Right atrium auricular region (tissue), 2 donors: ENCODE measurements at regions not wholly inside any gene's neighbourhood (a gene's known extent, or its start where the extent isn't known, plus 50 kb on each side); places are given as distances from the start of the nearest gene placed in this dataset.

Experiments
- DNase-seq: peaks from one replicate; pipeline ENCODE4 v3.0.0-alpha.2; 2019; ENCODE audit warnings: low spot score
- H3K27ac ChIP-seq, 2 donors: fragments of 200-600 bp; sonication (generic); 1 replicate in 1 of 2; 2 replicates in 1 of 2; pipeline ENCODE4 v1.5.1; 2016 to 2019
- H3K27me3 ChIP-seq, 2 donors: fragments of 200-600 bp; sonication (generic); one replicate each; pipeline versions ENCODE4 v1.5.1 to v1.6.0; 2017 to 2019
- H3K36me3 ChIP-seq: fragments of 200-600 bp; sonication (generic); one replicate; pipeline ENCODE4 v1.5.1; 2016
- H3K4me1 ChIP-seq, 2 donors: fragments of 200-600 bp; sonication (generic); one replicate each; pipeline versions ENCODE4 v1.5.1 to v1.6.0; 2017 to 2019
- H3K4me3 ChIP-seq, 2 donors: fragments of 200-600 bp; sonication (generic); 1 replicate in 1 of 2; 2 replicates in 1 of 2; pipeline ENCODE4 v1.5.1; 2017 to 2019; ENCODE audit warnings: mild to moderate bottlenecking in 1 of 2, moderate library complexity in 1 of 2
- H3K9me3 ChIP-seq, 2 donors: fragments of 200-600 bp; sonication (generic); one replicate each; pipeline ENCODE4 v1.5.1; 2019
- CTCF ChIP-seq, 2 donors: fragments of 200-600 bp; sonication (generic); IDR thresholded peaks; one replicate each; pipeline ENCODE4 v1.5.1; 2019; ENCODE audit warnings: antibody characterized with exemption in 2 of 2

- no peak for TF ChIP-seq CTCF (IDR thresholded peaks at IDR 0.05)
- no peaks in the 10 kb centered on the region for H3K4me1 ChIP-seq
- no peaks in the 10 kb centered on the region for H3K27me3 ChIP-seq
- no peak for DNase-seq
- no peaks in the 10 kb centered on the region for H3K9me3 ChIP-seq
- no peaks in the 10 kb centered on the region for H3K36me3 ChIP-seq
- no peak overlapping the region for H3K4me3 ChIP-seq
- no peak overlapping the region for H3K27ac ChIP-seq
Measured at GRCh38 chr14:40576880-40577478, 1029.7 kb upstream of the LRFN5 start.

- no peaks in the 10 kb centered on the region for H3K27me3 ChIP-seq
- no peaks in the 10 kb centered on the region for H3K4me1 ChIP-seq
- H3K4me3 ChIP-seq, result no peak overlapping the region
- no peaks in the 10 kb centered on the region for H3K36me3 ChIP-seq
- TF ChIP-seq CTCF (IDR thresholded peaks at IDR 0.05), result no peak
- no peak for DNase-seq
- H3K27ac ChIP-seq, result no peak overlapping the region
- H3K9me3 ChIP-seq, result no peaks in the 10 kb centered on the region
Measured at GRCh38 chr14:40574780-40575179, 1031.9 kb upstream of the LRFN5 start.

DNA sequence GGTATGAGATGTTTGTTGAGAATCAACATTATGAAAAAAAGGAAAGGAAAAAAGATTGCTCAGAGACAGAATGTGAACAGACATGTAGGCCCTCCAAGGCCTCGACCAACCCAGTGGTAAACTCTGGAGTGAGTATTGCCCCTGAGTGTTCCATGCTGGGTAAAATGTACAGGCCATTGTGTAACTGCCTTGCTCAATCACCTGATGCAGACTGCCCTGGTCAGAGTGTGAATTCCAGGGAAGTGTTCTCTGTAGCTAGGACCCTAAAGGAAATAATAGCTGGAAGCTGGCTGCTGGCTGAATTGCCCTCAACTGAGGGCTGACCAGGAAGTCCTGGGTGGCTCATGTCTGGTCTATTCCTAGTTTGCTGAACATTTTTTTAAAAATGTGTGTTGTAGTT, 1081.4 kb upstream of the LRFN5 start:
- no peak overlapping the region for H3K27ac ChIP-seq
- H3K4me3 ChIP-seq, result no peak overlapping the region
- H3K27me3 ChIP-seq, result no peaks in the 10 kb centered on the region
- no peaks in the 10 kb centered on the region for H3K9me3 ChIP-seq
- TF ChIP-seq CTCF (IDR thresholded peaks at IDR 0.05), result no peak
- H3K36me3 ChIP-seq, result no peaks in the 10 kb centered on the region
- H3K4me1 ChIP-seq, result no peaks in the 10 kb centered on the region
- DNase-seq, result no peak

GRCh38 chr14:40523123-40523522, 1083.6 kb upstream of the LRFN5 start:
- H3K4me3 ChIP-seq, result no peak overlapping the region
- no peaks in the 10 kb centered on the region for H3K36me3 ChIP-seq
- H3K27ac ChIP-seq, result no peak overlapping the region
- DNase-seq, result no peak
- no peaks in the 10 kb centered on the region for H3K27me3 ChIP-seq
- H3K9me3 ChIP-seq, result no peaks in the 10 kb centered on the region
- no peaks in the 10 kb centered on the region for H3K4me1 ChIP-seq
- TF ChIP-seq CTCF (IDR thresholded peaks at IDR 0.05), result no peak

- Histone ChIP-seq H3K36me3 (no peaks in the 10 kb centered on the region), H3K4me1 (no peaks in the 10 kb centered on the region), H3K4me3 (no peak overlapping the region), H3K9me3 (no peaks in the 10 kb centered on the region), H3K27ac (no peak overlapping the region), H3K27me3 (no peaks in the 10 kb centered on the region)
- no peak for DNase-seq
- no peak for TF ChIP-seq CTCF (IDR thresholded peaks at IDR 0.05)
Measured at GRCh38 chr14:40494483-40494882, 1062.2 kb upstream of the FBXO33 start.

- DNase-seq, result no peak
- H3K9me3 ChIP-seq, result no peaks in the 10 kb centered on the region
- no peak for TF ChIP-seq CTCF (IDR thresholded peaks at IDR 0.05)
- H3K36me3 ChIP-seq, result no peaks in the 10 kb centered on the region
- H3K4me1 ChIP-seq, result no peaks in the 10 kb centered on the region
- H3K4me3 ChIP-seq, result no peak overlapping the region
- H3K27ac ChIP-seq, result no peak overlapping the region
- no peaks in the 10 kb centered on the region for H3K27me3 ChIP-seq
Measured at GRCh38 chr14:40487824-40488223, 1055.6 kb upstream of the FBXO33 start.
